HepG2 (cell line): ENCODE measurements at regions not wholly inside any gene's neighbourhood (a gene's known extent, or its start where the extent isn't known, plus 50 kb on each side); places are given as distances from the start of the nearest gene placed in this dataset.

ENCODE experiments used
- MAFK ChIP-seq, 2 experiments: IDR thresholded peaks in 1 of 2; conservative IDR thresholded peaks in 1 of 2; 2 replicates each; pipeline ENCODE4 v1.6.1; 2011; ENCODE audit warnings: improper control_type of control experiment in 2 of 2, low read length in 2 of 2
- ZNF12 ChIP-seq: sonication (generic); formaldehyde crosslinking; IDR thresholded peaks from 2 replicates; pipeline ENCODE4 v1.5.0; 2020; ENCODE audit warnings: missing genetic modification reagents
- TF ChIP-seq, protein P1 (sequence below): sonication (generic); formaldehyde crosslinking; IDR thresholded peaks from 2 replicates; pipeline ENCODE4 v1.4.0; 2020; ENCODE audit warnings: missing genetic modification reagents
- TF ChIP-seq, protein P2 (sequence below): sonication (generic); formaldehyde crosslinking; IDR thresholded peaks from 2 replicates; pipeline ENCODE4 v1.5.0; 2020; ENCODE audit warnings: mild to moderate bottlenecking, missing genetic modification reagents
- TF ChIP-seq, protein P3 (sequence below): sonication (generic); formaldehyde crosslinking; IDR thresholded peaks from 2 replicates; pipeline ENCODE4 v1.4.0; 2020; ENCODE audit warnings: missing genetic modification reagents

DNA sequence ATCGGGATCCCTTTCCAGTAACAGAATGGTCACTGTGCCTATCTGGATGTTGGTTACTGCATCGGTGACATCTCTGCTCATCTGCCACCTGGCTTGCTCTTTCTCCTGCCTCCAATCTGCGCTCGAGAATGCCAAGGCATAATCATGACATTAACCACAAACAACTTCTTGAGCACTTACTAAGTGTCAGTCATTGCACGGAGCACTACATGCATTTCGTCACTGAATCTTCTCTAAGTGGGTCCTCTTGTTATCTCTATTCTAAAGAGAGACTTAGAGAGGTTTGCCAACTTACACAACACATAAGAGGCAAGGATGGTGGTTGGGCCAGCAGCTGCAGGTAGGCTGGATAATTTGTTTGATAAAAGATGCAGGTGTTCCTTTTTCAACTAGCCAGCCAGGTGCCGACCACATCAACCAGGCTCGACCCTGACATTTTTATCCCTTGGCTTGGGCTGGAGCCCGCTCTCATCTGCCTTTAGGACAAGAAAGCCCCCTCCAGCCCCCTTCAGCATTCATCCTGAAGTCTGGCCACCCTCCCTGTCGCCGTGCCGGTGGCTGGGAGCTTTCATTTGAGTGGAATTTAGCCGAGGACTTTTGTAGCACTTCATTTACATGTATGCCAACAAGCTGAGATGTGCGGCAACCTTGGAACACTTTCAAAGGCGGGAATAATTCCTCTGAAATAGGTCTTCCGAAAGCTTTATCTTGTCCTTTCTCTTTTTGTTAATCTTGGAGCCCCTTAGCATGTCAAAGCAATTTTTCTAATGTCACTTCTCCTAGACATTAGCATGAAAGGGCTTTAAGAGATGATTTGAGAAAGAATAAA lies 89.3 kb upstream of the NKD1 start (continued):
- TF ChIP-seq, protein P1, sequence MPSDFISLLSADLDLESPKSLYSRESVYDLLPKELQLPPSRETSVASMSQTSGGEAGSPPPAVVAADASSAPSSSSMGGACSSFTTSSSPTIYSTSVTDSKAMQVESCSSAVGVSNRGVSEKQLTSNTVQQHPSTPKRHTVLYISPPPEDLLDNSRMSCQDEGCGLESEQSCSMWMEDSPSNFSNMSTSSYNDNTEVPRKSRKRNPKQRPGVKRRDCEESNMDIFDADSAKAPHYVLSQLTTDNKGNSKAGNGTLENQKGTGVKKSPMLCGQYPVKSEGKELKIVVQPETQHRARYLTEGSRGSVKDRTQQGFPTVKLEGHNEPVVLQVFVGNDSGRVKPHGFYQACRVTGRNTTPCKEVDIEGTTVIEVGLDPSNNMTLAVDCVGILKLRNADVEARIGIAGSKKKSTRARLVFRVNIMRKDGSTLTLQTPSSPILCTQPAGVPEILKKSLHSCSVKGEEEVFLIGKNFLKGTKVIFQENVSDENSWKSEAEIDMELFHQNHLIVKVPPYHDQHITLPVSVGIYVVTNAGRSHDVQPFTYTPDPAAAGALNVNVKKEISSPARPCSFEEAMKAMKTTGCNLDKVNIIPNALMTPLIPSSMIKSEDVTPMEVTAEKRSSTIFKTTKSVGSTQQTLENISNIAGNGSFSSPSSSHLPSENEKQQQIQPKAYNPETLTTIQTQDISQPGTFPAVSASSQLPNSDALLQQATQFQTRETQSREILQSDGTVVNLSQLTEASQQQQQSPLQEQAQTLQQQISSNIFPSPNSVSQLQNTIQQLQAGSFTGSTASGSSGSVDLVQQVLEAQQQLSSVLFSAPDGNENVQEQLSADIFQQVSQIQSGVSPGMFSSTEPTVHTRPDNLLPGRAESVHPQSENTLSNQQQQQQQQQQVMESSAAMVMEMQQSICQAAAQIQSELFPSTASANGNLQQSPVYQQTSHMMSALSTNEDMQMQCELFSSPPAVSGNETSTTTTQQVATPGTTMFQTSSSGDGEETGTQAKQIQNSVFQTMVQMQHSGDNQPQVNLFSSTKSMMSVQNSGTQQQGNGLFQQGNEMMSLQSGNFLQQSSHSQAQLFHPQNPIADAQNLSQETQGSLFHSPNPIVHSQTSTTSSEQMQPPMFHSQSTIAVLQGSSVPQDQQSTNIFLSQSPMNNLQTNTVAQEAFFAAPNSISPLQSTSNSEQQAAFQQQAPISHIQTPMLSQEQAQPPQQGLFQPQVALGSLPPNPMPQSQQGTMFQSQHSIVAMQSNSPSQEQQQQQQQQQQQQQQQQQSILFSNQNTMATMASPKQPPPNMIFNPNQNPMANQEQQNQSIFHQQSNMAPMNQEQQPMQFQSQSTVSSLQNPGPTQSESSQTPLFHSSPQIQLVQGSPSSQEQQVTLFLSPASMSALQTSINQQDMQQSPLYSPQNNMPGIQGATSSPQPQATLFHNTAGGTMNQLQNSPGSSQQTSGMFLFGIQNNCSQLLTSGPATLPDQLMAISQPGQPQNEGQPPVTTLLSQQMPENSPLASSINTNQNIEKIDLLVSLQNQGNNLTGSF (CRISPR knock-in tag), result no peak
- no peak for TF ChIP-seq MAFK (conservative IDR thresholded peaks at IDR 0.05 in 1 of 2, IDR thresholded peaks at IDR 0.05 in 1 of 2; ENCODE audit: low read length in 2 of 2)
- TF ChIP-seq, protein P2, sequence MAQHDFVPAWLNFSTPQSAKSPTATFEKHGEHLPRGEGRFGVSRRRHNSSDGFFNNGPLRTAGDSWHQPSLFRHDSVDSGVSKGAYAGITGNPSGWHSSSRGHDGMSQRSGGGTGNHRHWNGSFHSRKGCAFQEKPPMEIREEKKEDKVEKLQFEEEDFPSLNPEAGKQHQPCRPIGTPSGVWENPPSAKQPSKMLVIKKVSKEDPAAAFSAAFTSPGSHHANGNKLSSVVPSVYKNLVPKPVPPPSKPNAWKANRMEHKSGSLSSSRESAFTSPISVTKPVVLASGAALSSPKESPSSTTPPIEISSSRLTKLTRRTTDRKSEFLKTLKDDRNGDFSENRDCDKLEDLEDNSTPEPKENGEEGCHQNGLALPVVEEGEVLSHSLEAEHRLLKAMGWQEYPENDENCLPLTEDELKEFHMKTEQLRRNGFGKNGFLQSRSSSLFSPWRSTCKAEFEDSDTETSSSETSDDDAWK (CRISPR knock-in tag), result no peak
- TF ChIP-seq, protein P3, sequence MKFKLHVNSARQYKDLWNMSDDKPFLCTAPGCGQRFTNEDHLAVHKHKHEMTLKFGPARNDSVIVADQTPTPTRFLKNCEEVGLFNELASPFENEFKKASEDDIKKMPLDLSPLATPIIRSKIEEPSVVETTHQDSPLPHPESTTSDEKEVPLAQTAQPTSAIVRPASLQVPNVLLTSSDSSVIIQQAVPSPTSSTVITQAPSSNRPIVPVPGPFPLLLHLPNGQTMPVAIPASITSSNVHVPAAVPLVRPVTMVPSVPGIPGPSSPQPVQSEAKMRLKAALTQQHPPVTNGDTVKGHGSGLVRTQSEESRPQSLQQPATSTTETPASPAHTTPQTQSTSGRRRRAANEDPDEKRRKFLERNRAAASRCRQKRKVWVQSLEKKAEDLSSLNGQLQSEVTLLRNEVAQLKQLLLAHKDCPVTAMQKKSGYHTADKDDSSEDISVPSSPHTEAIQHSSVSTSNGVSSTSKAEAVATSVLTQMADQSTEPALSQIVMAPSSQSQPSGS, result no peak
- no peak for TF ChIP-seq ZNF12
